ENCODE measurements at regions not wholly inside any gene's neighbourhood (a gene's known extent, or its start where the extent isn't known, plus 50 kb on each side); places are given as distances from the start of the nearest gene placed in this dataset.

- TF ChIP-seq EZH2phosphoT487 (IDR thresholded peaks at IDR 0.05; ENCODE audit: low read depth, severe bottlenecking, unreplicated experiment): no peak
- no peak for TF ChIP-seq CTCF (IDR thresholded peaks at IDR 0.05; ENCODE audit: poor library complexity)
These were observed 94.2 kb upstream of the APC start for GRCh38 chr5:112643339-112643971.
